ENCODE measurements at regions not wholly inside any gene's neighbourhood (a gene's known extent, or its start where the extent isn't known, plus 50 kb on each side); places are given as distances from the start of the nearest gene placed in this dataset.
"Not testable (repeated sequence)": the region's sequence is repeated elsewhere in the genome, so short reads cannot be mapped to it uniquely, and the experiment has no call there.

DNA sequence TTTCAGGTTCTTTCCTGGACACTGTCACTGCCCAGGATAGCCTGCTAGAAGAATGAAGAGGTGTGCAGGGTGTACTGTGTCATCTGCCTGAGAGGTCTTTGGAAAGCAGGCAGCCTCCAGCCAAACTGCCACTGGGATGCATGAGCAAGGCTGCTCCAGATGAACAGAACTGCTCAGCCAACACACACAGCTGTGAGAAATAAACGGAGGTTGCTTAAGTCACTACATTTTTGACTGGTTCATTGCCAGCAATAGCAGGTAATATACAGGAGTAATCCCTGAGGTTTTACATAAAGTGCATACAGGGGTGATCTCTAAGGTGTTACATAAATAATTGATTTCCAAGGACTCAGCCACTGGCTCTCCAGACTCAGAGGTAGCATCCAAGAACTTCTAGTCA is 516.9 kb downstream of the BRINP3 start:
- DNase-seq, result no peak

DNA sequence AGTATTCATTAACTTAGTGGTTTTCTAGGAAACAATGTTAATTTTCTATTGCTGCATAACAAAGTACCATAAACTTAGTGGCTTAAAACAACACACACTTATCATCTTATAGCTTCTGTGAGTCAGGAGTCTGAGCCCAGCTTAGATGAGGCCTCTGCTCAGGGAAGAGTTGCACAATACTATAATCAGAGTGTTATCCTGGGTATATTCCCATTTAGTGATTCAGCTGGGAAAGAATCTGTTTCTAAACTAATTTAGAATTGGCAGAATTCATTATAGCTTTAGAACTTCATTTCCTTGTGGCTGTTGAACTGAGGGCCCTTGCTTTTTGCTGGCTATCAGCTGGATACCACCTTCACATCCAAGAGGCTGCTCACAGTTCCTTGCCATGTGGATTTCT is 515.5 kb downstream of the BRINP3 start:
- peak; percentile 76 for DNase-seq

DNA sequence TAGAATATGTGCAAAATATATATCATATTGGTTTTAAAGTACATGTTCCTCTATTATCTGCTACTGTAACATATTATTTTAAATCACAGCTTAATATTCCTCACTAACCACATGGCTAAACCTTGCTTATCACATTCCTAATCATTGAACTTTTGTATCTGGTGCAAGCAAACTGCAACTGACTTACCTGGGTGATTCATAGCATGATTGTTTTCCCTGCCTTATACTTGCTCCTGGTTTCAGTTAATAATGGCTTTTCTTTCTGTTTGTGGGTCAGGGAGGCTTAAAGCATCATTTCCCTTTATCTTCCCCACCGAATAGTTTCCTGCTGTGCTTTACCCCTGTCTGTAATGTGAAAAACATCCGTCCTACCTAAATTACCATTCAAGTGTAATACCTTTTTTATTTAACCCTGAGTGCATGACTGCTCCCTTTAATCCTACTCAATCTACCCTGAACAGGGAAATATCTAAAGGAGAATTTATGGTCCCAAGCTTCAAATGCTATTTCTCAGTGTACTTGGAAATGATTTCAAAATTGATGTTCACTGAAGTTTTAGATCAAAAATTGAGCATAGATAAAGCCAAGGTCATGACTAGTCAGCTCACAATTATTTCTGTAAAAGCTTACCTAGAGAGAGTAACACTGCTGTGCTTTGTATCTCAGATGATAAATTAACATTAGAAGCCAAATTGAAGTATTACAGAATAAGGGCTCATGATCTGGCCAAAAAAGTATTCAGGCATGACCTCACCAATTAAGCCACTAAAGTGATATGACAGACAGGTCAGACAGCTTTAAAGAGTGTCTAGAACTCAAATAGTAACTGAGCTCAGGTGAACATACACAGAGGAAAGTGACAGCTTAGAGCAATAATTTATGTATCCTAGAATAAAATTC is 507.1 kb downstream of the BRINP3 start:
- DNase-seq, result no peak

DNA sequence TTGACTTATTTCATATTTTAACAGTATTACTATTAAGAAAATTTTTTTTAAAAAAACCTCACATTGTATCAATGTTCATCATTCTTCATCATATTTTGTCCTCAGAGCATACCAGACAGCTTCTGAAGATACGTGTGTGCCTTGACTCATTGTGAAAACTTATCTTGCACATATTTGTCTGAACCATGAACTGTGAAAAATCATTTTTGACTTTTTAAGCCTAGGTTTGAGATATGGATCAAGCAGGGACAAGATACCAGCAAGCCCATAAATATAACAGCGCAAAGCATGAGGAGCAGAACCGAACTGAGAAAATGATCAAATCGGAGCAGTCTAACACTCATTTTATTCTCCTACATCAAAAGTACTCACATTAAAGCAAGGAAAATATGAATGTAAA is 506.0 kb downstream of the BRINP3 start:
- no peak for DNase-seq

DNA sequence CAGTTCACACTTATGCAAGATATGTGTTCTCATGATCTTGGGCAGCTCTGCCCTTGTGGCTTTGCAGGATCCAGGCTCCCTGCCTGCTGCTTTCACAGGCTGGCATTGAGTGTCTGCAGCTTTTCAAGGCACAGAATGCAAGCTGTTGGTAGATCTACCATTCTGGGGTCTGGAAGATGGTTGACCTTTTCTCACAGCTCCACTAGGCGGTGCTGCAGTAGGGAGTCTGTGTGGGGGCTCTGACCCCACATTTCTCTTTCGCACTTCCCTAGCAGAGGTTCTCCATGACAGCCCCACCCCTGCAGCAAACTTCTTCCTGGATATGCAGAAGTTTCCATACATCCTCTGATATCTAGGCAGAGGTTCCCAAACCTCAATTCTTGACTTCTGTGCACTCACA is 500.5 kb downstream of the BRINP3 start:
- no peak for DNase-seq

DNA sequence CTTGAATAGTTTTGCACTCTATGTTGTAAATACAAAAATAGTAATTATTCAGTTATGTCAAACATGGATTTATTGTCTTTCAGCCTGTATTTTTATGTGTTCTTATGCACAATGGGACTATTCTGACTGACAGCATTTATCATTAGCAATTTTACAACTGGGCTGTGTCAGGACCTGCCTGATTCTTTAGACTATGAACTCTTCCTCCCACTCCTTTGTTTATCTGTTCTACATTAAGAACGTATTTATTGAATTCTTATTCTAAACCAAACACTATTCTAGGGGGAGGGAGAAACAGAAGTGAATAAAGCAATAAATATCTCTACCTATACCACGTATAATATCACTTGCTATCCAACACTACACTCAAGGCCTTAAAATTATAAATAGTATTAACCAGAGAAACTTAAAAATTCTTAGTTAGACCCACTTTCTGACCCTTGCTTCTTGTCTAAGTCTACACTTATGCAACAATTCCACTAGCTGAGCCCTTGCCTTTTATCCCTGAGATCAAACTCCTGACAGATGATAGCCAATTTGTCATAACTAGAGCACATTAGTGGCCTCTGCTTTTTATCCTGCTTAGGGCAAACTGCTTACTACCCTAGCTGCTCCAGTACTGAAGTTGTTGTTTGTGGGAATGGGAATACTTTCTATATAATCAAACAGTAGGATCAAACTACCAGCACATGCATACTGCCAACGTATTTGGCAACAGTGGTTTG is 494.3 kb downstream of the BRINP3 start:
- DNase-seq, result no peak

DNA sequence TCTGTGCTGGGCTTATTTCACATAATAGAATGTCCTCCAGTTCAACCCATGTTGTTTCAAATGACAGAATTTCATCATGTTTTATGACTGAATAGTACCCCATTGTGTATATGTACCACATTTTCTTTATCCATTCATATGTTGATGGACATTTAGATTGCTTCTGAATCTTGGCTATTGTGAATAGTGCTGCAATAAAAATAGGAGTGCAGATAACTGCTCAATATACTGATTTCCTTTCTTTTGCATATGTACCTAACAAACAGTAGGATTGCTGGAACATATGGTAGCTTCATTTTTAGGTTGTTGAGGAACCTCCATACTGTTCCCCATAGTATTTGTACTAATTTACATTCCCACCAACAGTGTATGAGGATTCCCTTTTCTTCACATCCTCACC is 491.1 kb downstream of the BRINP3 start:
- DNase-seq, result no peak

DNA sequence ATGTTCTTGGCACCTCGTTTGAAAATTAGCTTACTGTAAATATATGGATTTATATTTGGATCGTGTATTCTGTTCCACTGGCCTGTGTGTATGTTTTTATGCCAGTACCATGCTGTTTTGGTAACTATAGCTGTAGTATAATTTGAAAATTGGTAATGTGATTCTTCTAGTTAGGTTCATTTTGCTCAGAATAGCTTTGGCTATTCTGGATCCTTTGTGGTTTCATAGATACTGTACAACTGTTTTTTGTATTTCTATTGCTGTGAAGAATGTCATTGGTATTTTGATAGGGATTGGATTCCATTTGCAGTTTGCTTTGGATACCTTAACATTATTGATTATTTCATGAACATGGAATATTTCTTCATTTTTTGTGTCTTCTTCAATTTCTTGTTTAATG is 490.2 kb downstream of the BRINP3 start:
- DNase-seq, result no peak

DNA sequence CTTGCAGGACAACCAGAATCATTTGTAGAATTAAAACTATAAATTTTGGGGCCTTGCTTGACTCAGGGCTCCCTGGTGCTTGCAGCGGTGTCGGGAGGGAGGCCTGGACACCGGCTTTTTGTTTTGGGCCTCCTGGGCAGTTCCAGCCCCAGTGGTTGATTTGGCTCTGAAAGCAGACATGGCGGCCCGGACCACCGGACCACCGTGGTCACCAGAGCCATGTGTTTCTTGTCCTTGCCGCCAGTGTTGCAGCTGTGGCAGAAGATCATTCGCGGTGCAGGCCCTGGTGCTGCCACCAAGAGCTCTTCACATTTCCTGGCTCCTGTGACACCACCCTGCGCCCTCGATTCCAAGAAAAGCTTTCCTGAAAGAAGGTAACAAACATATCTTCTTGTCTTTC is 484.8 kb downstream of the BRINP3 start:
- no peak for DNase-seq

DNA sequence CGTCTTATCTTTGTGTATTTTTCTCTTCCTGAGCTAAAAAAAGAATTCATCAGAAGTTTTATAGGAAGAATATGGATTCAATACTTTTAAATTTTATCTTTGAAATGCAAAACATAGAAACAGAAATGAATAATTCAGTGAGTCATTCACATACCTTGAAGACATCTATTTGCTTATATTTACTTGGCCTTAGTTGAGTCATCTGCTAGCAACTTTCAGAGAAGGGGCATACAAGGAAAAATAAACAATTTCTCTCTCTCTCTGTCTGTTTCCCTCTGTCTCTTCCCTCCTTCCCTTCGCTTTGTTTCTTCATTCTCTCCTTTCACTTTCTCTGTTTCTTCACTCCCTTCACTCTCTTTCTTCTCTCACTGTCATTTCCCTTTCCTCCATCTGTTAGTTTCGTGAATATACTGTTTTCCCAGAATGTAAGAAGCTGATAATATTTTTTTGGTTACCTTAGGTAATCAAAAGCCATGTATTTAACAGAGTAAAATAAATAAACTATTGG is 477.2 kb downstream of the BRINP3 start:
- DNase-seq, result peak; percentile 1

DNA sequence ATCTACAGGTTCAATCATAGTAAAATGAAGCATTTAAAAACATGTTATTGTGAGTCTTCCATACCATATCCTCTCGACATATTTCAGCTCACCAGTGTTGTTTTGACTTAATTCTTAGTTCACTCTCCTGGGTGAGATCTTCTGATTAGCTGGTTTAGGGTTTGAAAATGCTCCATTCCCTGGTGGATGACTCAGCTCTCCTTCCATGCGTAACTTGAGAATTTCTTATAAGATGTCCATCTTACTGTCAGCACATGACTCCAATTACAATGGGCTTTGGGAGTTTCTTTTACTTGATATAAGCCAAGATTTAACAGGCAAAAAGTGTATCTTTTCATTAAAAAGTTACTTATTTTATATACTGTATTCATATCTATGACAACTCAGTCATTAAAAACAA is 476.5 kb downstream of the BRINP3 start:
- peak; percentile 28 for DNase-seq

DNA sequence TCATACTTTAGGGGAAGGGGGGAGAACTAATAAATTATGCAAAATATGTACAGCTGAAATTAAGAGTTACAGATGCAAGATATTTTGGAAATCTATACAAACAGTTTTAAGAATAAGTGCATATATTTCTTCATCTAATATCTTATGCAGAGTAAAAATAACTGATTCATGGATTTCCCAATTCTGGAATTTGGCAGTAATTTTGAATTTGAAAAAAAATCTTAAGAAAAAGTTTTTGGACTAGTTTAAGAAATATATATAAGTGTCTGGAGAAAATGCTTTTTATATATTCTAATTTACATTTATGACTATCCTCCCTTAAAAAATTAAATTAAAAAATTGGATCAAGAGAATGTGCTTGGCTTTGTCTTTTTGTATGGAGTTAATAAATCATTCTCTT is 474.3 kb downstream of the BRINP3 start:
- no peak for DNase-seq

DNA sequence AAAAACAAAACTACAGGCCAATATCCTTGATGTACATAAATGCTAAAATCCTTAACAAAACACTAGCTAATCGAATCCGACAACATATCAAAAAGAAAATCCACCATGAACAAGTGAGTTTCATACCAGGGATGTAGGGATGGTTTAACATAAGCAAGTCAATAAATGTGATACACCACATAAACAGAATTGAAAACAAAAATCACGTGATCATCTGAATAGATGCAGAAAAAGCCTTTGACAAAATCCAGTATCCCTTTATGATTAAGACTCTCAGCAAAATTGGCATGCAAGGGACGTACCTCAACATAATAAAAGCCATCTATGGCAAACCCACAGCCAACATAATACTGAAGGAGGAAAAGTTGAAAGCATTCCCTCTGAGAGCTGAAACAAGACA is 466.1 kb downstream of the BRINP3 start:
- DNase-seq, result no peak

DNA sequence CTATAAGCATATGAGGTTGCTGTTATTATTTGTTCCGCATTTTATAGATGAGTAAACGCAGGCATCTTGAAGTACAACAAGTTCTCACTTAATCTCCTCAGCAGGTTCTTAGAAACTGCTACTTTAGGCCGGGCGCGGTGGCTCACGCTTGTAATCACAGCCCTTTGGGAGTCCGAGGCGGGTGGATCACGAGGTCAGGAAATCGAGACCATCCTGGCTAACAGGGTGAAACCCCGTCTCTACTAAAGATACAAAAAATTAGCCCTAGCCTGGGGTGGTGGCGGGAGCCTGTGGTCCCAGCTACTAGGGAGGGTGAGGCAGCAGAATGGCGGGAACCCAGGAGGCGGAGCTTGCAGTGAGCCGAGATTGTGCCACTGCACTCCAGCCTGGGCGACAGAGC is 458.5 kb downstream of the BRINP3 start:
- not testable (repeated sequence) for DNase-seq

DNA sequence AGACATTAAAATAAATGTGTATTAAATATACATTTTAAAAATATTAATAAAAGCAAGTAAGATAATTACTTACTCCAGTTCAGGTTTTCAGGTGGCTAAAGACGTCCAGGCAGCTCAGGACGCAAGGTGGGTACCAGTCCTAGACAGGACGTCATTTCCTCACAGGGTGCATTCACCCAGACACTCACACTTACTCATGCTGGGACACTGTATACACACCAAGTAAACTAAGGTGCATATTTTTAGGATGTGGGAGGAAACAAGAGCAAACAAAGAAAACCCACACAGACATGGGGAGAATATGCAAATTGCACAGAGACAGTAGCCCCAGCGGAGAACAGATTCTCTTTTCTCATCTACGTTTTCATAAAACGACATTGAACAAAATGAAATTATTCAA is 457.9 kb downstream of the BRINP3 start:
- DNase-seq, result no peak

DNA sequence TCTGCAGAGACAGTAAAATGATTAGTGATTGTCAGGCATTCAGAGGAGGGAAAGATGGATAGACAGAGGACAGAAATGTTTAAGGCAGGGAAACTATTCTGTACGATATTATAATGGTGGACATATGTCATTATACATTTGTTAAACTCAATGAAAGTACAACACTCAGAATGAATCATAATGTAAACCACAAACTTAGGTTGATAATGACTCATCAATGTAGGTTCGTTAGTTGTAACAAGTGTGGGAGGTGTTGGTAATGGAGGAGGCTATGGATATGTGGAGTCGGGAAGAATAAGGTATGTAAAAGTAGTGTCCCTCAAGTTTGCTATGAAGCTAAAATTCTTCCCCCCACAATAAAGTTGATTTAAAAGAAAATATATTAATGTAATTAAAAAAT is 455.0 kb downstream of the BRINP3 start:
- peak; percentile 3 for DNase-seq

DNA sequence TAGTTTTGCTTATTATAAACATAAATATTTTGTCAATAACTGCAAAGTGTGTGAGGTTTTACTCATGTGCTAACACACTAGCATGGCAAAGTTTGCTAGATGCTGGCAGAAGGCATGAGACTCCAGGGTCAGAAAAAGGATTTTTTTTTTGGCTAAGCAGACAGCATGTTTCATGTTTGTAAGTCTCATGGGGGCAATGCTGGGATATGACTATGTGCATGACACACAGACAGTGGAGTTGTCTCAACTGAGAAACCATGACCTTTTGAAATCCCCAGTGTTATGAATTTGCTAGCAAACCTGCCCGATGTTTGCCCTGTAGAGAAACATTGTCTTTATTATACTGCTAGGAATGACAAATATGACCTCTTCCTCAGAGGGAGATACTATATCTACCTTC is 448.2 kb downstream of the BRINP3 start:
- no peak for DNase-seq

DNA sequence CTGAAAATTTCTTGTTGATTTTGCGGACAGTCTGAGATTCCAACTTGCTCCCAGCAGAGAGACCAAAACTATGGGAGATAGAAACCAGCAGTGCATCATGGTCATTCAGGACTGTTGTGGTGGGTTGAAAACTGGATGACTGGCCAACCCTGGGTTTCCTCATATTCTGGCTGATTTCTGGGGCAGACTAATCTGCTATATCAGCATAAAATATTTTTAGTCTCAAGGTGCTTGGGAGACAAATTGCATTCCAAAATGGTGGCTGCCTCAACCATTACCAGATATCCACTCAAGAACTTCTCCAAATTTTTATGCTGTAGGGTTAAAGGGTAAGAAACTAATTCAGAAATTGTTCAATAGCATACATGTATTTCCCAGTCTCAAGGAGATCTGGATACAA is 434.0 kb downstream of the BRINP3 start:
- DNase-seq, result no peak

DNA sequence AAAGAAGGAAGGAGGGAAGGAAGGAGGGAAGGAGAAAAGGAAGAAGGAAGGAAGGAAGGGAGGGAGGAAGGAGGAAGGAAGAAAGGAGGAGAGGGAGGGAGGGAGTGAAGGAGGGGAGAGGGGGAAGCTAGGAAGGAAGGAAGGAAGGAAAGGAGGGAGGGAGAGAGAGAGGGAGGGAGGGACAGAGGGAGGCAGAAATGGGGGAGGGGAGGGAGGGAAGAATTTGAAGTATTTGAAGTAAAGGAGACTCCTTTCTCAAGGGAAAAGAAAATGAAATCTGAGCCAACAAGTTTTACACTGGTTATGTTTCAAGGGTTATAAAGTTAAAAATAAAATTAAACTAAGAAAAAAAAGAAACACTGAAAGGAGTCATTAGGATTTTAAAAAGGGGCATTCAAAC is 431.4 kb downstream of the BRINP3 start:
- no peak for DNase-seq
